GM23338 (cell line): ENCODE measurements at regions not wholly inside any gene's neighbourhood (a gene's known extent, or its start where the extent isn't known, plus 50 kb on each side); places are given as distances from the start of the nearest gene placed in this dataset.

Experiments used
- ATAC-seq: fragments of 200-7000 bp; cut with Tn5 transposase; 3 replicates; pipeline ENCODE4 v1.9.1; 2020
- DNase-seq: peaks from one replicate; pipeline ENCODE4 v3.0.0-alpha.2; 2015; ENCODE audit warnings: low spot score
- H2AFZ ChIP-seq: fragments of 200-600 bp; sonication (generic); 2 replicates; pipeline ENCODE4 v1.8.0; 2016; ENCODE audit warnings: antibody characterized with exemption, mild to moderate bottlenecking, moderate library complexity
- H3F3A ChIP-seq: fragments of 200-600 bp; sonication (generic); replicated peaks from 2 replicates; pipeline ENCODE4 v1.8.0; 2017; ENCODE audit warnings: antibody characterized with exemption, mixed run types, low read depth
- H3K27ac ChIP-seq: fragments of 200-600 bp; sonication (generic); 2 replicates; pipeline ENCODE4 v1.6.1; 2016; ENCODE audit warnings: low read depth
- H3K27me3 ChIP-seq: fragments of 200-600 bp; sonication (generic); 2 replicates; pipeline ENCODE4 v1.8.0; 2016; ENCODE audit warnings: mild to moderate bottlenecking, mixed run types, moderate library complexity; ENCODE audit not compliant: insufficient read depth
- H3K36me3 ChIP-seq: fragments of 200-600 bp; sonication (generic); 2 replicates; pipeline ENCODE4 v1.8.0; 2016; ENCODE audit warnings: mild to moderate bottlenecking; ENCODE audit not compliant: insufficient read depth
- H3K4me1 ChIP-seq: fragments of 200-600 bp; sonication (generic); 2 replicates; pipeline ENCODE4 v1.8.0; 2016; ENCODE audit warnings: mild to moderate bottlenecking, moderate library complexity; ENCODE audit not compliant: insufficient read depth
- H3K4me2 ChIP-seq: fragments of 200-600 bp; sonication (generic); 2 replicates; pipeline ENCODE4 v1.7.1; 2017; ENCODE audit warnings: mixed run types
- H3K4me3 ChIP-seq: fragments of 200-600 bp; sonication (generic); 2 replicates; pipeline ENCODE4 v1.6.1; 2016; ENCODE audit warnings: mixed run types
- H3K79me2 ChIP-seq: fragments of 200-600 bp; sonication (generic); replicated peaks from 2 replicates; pipeline ENCODE4 v1.8.0; 2017; ENCODE audit warnings: mild to moderate bottlenecking; ENCODE audit not compliant: insufficient read depth
- H3K9me2 ChIP-seq: fragments of 200-600 bp; sonication (generic); 2 replicates; pipeline ENCODE4 v1.8.0; 2017; ENCODE audit not compliant: insufficient read depth
- H4K20me1 ChIP-seq: fragments of 200-600 bp; sonication (generic); replicated peaks from 2 replicates; pipeline ENCODE4 v1.8.0; 2017; ENCODE audit warnings: mild to moderate bottlenecking; ENCODE audit not compliant: insufficient read depth
- H3K27ac Mint-ChIP-seq: 2 replicates; pipeline ENCODE4 v1.8.0; 2020; ENCODE audit warnings: inconsistent platforms, mild to moderate bottlenecking, moderate library complexity, mixed read lengths
- H3K27me3 Mint-ChIP-seq: 3 replicates; pipeline ENCODE4 v1.8.0; 2022; ENCODE audit warnings: low read depth, mild to moderate bottlenecking, moderate library complexity, mixed read lengths, inconsistent platforms; ENCODE audit not compliant: insufficient read depth, poor library complexity
- H3K36me3 Mint-ChIP-seq: 3 replicates; pipeline ENCODE4 v1.8.0; 2021; ENCODE audit warnings: low read depth, mild to moderate bottlenecking, inconsistent platforms, moderate library complexity, mixed read lengths
- H3K4me1 Mint-ChIP-seq: 3 replicates; pipeline ENCODE4 v1.8.0; 2020; ENCODE audit warnings: mild to moderate bottlenecking, inconsistent platforms, mixed read lengths
- H3K4me3 Mint-ChIP-seq: 3 replicates; pipeline ENCODE4 v1.8.0; 2021; ENCODE audit warnings: moderate library complexity, mild to moderate bottlenecking, inconsistent platforms, mixed read lengths
- H3K9me3 Mint-ChIP-seq: 3 replicates; pipeline ENCODE4 v1.8.0; 2020; ENCODE audit warnings: moderate library complexity, mild to moderate bottlenecking, inconsistent platforms, mixed read lengths
- CREB1 ChIP-seq: fragments of 250-450 bp; sonication (Bioruptor Pico); IDR thresholded peaks from 2 replicates; pipeline ENCODE4 v1.5.0; 2020; ENCODE audit warnings: low read depth, mild to moderate bottlenecking, moderate library complexity
- EZH2 ChIP-seq: fragments of 200-600 bp; sonication (generic); IDR thresholded peaks from one replicate; pipeline ENCODE4 v1.8.0; 2017; ENCODE audit warnings: antibody characterized with exemption, mild to moderate bottlenecking, low read depth; ENCODE audit not compliant: unreplicated experiment
- EZH2phosphoT487 ChIP-seq: fragments of 200-600 bp; sonication (generic); IDR thresholded peaks from one replicate; pipeline ENCODE4 v1.8.1; 2018; ENCODE audit warnings: antibody characterized with exemption; ENCODE audit not compliant: unreplicated experiment
- JUNB ChIP-seq: IDR thresholded peaks from one replicate; pipeline ENCODE4 v1.6.1; 2016; ENCODE audit warnings: antibody characterized with exemption; ENCODE audit not compliant: unreplicated experiment
- NANOG ChIP-seq: IDR thresholded peaks from 2 replicates; pipeline ENCODE4 v1.6.1; 2016; ENCODE audit warnings: antibody characterized with exemption, borderline replicate concordance
- POLR2AphosphoS5 ChIP-seq: IDR thresholded peaks from 2 replicates; pipeline ENCODE4 v1.6.1; 2016; ENCODE audit warnings: antibody characterized with exemption, low read depth
- ZNF114 ChIP-seq: fragments of 250-450 bp; sonication (Bioruptor Pico); IDR thresholded peaks from 2 replicates; pipeline ENCODE4 v1.5.0; 2020; ENCODE audit warnings: mild to moderate bottlenecking, moderate library complexity
- ZNF331 ChIP-seq: fragments of 250-450 bp; sonication (Bioruptor Pico); IDR thresholded peaks from 2 replicates; pipeline ENCODE4 v1.5.0; 2020; ENCODE audit warnings: low read depth, mild to moderate bottlenecking, moderate library complexity
- TF ChIP-seq, protein P1 (sequence below): fragments of 250-450 bp; sonication (Bioruptor Pico); IDR thresholded peaks from 2 replicates; pipeline ENCODE4 v1.5.0; 2020; ENCODE audit warnings: mild to moderate bottlenecking, moderate library complexity
- TF ChIP-seq, protein P2 (sequence below): IDR thresholded peaks from one replicate; pipeline ENCODE4 v1.6.1; 2018; ENCODE audit warnings: antibody characterized with exemption; ENCODE audit not compliant: unreplicated experiment
- TF ChIP-seq, protein P3 (sequence below), 2 experiments: fragments of 200-600 bp in 1 of 2; sonication (generic) in 1 of 2; conservative IDR thresholded peaks; 2 replicates each; pipeline versions ENCODE4 v1.5.1 to v1.6.1; 2016 to 2017; ENCODE audit warnings: antibody characterized with exemption in 2 of 2, low read depth in 2 of 2, mild to moderate bottlenecking in 2 of 2, moderate library complexity in 1 of 2

DNA sequence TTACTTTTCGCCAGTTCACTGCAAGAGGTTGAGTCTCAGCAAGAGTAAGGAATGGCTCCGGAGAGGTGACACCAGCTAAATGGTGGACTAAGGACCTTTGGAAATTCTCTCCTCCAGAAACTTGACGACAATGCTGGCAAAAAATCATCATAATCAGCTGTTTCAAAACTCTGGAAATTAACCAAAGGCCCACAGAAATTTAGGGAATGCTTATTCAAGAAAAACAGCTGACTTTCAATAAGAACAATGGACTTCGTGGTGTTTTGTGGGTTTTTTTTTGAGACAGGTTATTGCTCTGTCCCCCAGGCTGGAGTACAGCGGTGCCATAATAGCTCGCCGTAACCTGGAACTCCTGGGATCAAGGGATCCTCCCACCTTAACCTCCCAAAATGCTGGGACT, 68.4 kb upstream of the SEPTIN5 start (continued):
- TF ChIP-seq, protein P1, sequence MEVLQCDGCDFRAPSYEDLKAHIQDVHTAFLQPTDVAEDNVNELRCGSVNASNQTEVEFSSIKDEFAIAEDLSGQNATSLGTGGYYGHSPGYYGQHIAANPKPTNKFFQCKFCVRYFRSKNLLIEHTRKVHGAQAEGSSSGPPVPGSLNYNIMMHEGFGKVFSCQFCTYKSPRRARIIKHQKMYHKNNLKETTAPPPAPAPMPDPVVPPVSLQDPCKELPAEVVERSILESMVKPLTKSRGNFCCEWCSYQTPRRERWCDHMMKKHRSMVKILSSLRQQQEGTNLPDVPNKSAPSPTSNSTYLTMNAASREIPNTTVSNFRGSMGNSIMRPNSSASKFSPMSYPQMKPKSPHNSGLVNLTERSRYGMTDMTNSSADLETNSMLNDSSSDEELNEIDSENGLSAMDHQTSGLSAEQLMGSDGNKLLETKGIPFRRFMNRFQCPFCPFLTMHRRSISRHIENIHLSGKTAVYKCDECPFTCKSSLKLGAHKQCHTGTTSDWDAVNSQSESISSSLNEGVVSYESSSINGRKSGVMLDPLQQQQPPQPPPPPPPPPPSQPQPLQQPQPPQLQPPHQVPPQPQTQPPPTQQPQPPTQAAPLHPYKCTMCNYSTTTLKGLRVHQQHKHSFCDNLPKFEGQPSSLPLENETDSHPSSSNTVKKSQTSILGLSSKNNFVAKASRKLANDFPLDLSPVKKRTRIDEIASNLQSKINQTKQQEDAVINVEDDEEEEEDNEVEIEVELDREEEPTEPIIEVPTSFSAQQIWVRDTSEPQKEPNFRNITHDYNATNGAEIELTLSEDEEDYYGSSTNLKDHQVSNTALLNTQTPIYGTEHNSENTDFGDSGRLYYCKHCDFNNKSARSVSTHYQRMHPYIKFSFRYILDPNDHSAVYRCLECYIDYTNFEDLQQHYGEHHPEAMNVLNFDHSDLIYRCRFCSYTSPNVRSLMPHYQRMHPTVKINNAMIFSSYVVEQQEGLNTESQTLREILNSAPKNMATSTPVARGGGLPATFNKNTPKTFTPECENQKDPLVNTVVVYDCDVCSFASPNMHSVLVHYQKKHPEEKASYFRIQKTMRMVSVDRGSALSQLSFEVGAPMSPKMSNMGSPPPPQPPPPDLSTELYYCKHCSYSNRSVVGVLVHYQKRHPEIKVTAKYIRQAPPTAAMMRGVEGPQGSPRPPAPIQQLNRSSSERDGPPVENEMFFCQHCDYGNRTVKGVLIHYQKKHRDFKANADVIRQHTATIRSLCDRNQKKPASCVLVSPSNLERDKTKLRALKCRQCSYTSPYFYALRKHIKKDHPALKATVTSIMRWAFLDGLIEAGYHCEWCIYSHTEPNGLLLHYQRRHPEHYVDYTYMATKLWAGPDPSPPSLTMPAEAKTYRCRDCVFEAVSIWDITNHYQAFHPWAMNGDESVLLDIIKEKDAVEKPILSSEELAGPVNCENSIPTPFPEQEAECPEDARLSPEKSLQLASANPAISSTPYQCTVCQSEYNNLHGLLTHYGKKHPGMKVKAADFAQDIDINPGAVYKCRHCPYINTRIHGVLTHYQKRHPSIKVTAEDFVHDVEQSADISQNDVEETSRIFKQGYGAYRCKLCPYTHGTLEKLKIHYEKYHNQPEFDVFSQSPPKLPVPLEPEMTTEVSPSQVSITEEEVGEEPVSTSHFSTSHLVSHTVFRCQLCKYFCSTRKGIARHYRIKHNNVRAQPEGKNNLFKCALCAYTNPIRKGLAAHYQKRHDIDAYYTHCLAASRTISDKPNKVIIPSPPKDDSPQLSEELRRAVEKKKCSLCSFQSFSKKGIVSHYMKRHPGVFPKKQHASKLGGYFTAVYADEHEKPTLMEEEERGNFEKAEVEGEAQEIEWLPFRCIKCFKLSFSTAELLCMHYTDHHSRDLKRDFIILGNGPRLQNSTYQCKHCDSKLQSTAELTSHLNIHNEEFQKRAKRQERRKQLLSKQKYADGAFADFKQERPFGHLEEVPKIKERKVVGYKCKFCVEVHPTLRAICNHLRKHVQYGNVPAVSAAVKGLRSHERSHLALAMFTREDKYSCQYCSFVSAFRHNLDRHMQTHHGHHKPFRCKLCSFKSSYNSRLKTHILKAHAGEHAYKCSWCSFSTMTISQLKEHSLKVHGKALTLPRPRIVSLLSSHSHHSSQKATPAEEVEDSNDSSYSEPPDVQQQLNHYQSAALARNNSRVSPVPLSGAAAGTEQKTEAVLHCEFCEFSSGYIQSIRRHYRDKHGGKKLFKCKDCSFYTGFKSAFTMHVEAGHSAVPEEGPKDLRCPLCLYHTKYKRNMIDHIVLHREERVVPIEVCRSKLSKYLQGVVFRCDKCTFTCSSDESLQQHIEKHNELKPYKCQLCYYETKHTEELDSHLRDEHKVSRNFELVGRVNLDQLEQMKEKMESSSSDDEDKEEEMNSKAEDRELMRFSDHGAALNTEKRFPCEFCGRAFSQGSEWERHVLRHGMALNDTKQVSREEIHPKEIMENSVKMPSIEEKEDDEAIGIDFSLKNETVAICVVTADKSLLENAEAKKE (CRISPR knock-in tag): no peak
- TF ChIP-seq EZH2phosphoT487: no peak
- no peak for TF ChIP-seq EZH2
- TF ChIP-seq JUNB: no peak
- TF ChIP-seq, protein P2, sequence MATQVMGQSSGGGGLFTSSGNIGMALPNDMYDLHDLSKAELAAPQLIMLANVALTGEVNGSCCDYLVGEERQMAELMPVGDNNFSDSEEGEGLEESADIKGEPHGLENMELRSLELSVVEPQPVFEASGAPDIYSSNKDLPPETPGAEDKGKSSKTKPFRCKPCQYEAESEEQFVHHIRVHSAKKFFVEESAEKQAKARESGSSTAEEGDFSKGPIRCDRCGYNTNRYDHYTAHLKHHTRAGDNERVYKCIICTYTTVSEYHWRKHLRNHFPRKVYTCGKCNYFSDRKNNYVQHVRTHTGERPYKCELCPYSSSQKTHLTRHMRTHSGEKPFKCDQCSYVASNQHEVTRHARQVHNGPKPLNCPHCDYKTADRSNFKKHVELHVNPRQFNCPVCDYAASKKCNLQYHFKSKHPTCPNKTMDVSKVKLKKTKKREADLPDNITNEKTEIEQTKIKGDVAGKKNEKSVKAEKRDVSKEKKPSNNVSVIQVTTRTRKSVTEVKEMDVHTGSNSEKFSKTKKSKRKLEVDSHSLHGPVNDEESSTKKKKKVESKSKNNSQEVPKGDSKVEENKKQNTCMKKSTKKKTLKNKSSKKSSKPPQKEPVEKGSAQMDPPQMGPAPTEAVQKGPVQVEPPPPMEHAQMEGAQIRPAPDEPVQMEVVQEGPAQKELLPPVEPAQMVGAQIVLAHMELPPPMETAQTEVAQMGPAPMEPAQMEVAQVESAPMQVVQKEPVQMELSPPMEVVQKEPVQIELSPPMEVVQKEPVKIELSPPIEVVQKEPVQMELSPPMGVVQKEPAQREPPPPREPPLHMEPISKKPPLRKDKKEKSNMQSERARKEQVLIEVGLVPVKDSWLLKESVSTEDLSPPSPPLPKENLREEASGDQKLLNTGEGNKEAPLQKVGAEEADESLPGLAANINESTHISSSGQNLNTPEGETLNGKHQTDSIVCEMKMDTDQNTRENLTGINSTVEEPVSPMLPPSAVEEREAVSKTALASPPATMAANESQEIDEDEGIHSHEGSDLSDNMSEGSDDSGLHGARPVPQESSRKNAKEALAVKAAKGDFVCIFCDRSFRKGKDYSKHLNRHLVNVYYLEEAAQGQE: no peak

DNA sequence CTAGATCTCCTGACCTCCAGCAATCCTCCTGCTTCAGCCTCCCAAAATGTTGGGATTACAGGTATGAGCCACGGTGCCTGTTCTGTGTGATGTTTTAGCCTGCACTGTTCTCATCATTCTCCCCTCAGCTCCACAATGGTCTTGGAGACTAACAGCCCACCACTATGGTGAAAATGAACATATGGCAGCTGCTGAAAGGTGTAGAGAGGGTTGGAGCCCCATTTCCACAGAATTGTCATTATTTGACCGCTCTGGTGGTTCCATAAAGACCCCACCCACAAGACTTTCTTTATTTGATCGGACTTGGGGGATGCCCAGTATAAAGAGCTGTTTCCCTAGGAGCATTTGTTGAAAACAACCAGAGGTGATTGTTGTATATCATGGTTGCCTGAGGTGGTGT, 67.9 kb upstream of the SEPTIN5 start:
- Histone ChIP-seq H3F3A (no peaks in the 10 kb centered on the region), H4K20me1 (no peaks in the 10 kb centered on the region), H3K9me2 (no peaks in the 10 kb centered on the region), H3K4me2 (no peak overlapping the region), H3K27ac (no peak overlapping the region), H3K4me3 (no peak overlapping the region), H3K27me3 (no peaks in the 10 kb centered on the region), H3K79me2 (no peaks in the 10 kb centered on the region), H3K36me3 (peaks cover 5% of the 10 kb centered on the region; the same call in 1 of the 2 replicates), H2AFZ (no peak overlapping the region), H3K4me1 (no peaks in the 10 kb centered on the region)
- DNase-seq: no peak
- ATAC-seq: no peak
- H3K4me3 Mint-ChIP-seq: no peak overlapping the region
- peaks cover 8% of the 10 kb centered on the region for H3K4me1 Mint-ChIP-seq
- H3K27me3 Mint-ChIP-seq: no peaks in the 10 kb centered on the region
- peaks cover 26% of the 10 kb centered on the region for H3K9me3 Mint-ChIP-seq
- peaks cover 20% of the 10 kb centered on the region for H3K36me3 Mint-ChIP-seq
- no peak overlapping the region for H3K27ac Mint-ChIP-seq
- TF ChIP-seq, protein P2: no peak
- TF ChIP-seq ZNF331 (no peak), EZH2 (no peak), NANOG (no peak), CREB1 (CRISPR knock-in tag) (no peak), POLR2AphosphoS5 (no peak), ZNF114 (CRISPR knock-in tag) (no peak)
- TF ChIP-seq, protein P3, sequence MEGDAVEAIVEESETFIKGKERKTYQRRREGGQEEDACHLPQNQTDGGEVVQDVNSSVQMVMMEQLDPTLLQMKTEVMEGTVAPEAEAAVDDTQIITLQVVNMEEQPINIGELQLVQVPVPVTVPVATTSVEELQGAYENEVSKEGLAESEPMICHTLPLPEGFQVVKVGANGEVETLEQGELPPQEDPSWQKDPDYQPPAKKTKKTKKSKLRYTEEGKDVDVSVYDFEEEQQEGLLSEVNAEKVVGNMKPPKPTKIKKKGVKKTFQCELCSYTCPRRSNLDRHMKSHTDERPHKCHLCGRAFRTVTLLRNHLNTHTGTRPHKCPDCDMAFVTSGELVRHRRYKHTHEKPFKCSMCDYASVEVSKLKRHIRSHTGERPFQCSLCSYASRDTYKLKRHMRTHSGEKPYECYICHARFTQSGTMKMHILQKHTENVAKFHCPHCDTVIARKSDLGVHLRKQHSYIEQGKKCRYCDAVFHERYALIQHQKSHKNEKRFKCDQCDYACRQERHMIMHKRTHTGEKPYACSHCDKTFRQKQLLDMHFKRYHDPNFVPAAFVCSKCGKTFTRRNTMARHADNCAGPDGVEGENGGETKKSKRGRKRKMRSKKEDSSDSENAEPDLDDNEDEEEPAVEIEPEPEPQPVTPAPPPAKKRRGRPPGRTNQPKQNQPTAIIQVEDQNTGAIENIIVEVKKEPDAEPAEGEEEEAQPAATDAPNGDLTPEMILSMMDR (conservative IDR thresholded peaks at IDR 0.05; ENCODE audit: low read depth in 2 of 2): no peak
